MM.1S (cell line): ENCODE measurements at regions not wholly inside any gene's neighbourhood (a gene's known extent, or its start where the extent isn't known, plus 50 kb on each side); places are given as distances from the start of the nearest gene placed in this dataset.

Experiments
- CTCF ChIP-seq: fragments of 300-600 bp; sonication (generic); IDR thresholded peaks from 2 replicates; pipeline ENCODE4 v1.5.1; 2016; ENCODE audit warnings: antibody characterized with exemption, low read length, mixed read lengths
- EZH2 ChIP-seq: fragments of 300-600 bp; sonication (generic); optimal IDR thresholded peaks from 2 replicates; pipeline ENCODE3; 2017; ENCODE audit warnings: low read depth, mild to moderate bottlenecking, antibody characterized with exemption, low read length, mixed read lengths
- EZH2phosphoT487 ChIP-seq: fragments of 300-600 bp; sonication (generic); IDR thresholded peaks from 2 replicates; pipeline ENCODE4 v1.6.1; 2018; ENCODE audit warnings: antibody characterized with exemption, low read length

- TF ChIP-seq CTCF, result no peak
- no peak for TF ChIP-seq EZH2
- TF ChIP-seq EZH2phosphoT487, result no peak
Observed at GRCh38 chr6:95354551-95354950, 222.8 kb upstream of the MANEA start.
